CD8-positive, alpha-beta memory T cell (primary cell): ENCODE measurements at regions not wholly inside any gene's neighbourhood (a gene's known extent, or its start where the extent isn't known, plus 50 kb on each side); places are given as distances from the start of the nearest gene placed in this dataset.

Experiments
- CTCF ChIA-PET: fragments of 350-600 bp; sonication (Branson Sonifier 250); formaldehyde crosslinking; loops from one replicate; lab custom pipeline; 2021; ENCODE audit warnings: antibody characterized with exemption; lab: Charles Lee
- POLR2A ChIA-PET: fragments of 350-600 bp; sonication (Branson Sonifier 250); formaldehyde crosslinking; loops from one replicate; lab custom pipeline; 2021; ENCODE audit warnings: antibody characterized with exemption; lab: Charles Lee
- DNase-seq, 5 donors: peaks; one replicate each; pipeline versions ENCODE4 v3.0.0 to v3.0.0-alpha.2; 2020 to 2022; ENCODE audit warnings: mixed read lengths in 1 of 5
- H3K27ac ChIP-seq: one replicate; pipeline ENCODE4 v1.7.0; 2013; ENCODE audit warnings: low read depth, mild to moderate bottlenecking, low read length, moderate library complexity
- H3K27me3 ChIP-seq: 2 replicates; pipeline ENCODE4 v1.7.0; 2013; ENCODE audit warnings: low read length, mild to moderate bottlenecking; ENCODE audit not compliant: insufficient read depth, poor library complexity, severe bottlenecking
- H3K36me3 ChIP-seq: 2 replicates; pipeline ENCODE4 v1.7.0; 2013; ENCODE audit warnings: mild to moderate bottlenecking, low read length, moderate library complexity; ENCODE audit not compliant: insufficient read depth
- H3K4me1 ChIP-seq: 2 replicates; pipeline ENCODE4 v1.7.0; 2013; ENCODE audit warnings: mild to moderate bottlenecking, low read length, moderate library complexity; ENCODE audit not compliant: insufficient read depth
- H3K4me3 ChIP-seq: 2 replicates; pipeline ENCODE4 v1.7.0; 2013; ENCODE audit warnings: mild to moderate bottlenecking, low read length
- H3K9me3 ChIP-seq: 2 replicates; pipeline ENCODE4 v1.7.0; 2013; ENCODE audit warnings: mild to moderate bottlenecking, low read length
- H3K27ac Mint-ChIP-seq, 8 donors: one replicate each; pipeline ENCODE4 v1.8.0; 2020 to 2021; ENCODE audit warnings: mixed read lengths in 8 of 8, mild to moderate bottlenecking in 6 of 8, inconsistent platforms in 3 of 8, moderate library complexity in 3 of 8
- H3K27me3 Mint-ChIP-seq, 2 donors: one replicate each; pipeline ENCODE4 v1.8.0; 2020 to 2021; ENCODE audit warnings: mixed read lengths in 2 of 2, mild to moderate bottlenecking in 1 of 2, moderate library complexity in 1 of 2
- H3K36me3 Mint-ChIP-seq, 3 donors: one replicate each; pipeline ENCODE4 v1.8.0; 2020 to 2021; ENCODE audit warnings: mixed read lengths in 3 of 3, inconsistent platforms in 1 of 3, mild to moderate bottlenecking in 1 of 3
- H3K4me1 Mint-ChIP-seq, 3 donors: one replicate each; pipeline ENCODE4 v1.8.0; 2020 to 2021; ENCODE audit warnings: mixed read lengths in 3 of 3, inconsistent platforms in 1 of 3, mild to moderate bottlenecking in 1 of 3
- H3K4me3 Mint-ChIP-seq, 7 donors: one replicate each; pipeline ENCODE4 v1.8.0; 2020 to 2021; ENCODE audit warnings: mixed read lengths in 7 of 7, mild to moderate bottlenecking in 6 of 7, moderate library complexity in 4 of 7, inconsistent platforms in 2 of 7
- H3K9me3 Mint-ChIP-seq, 5 donors: one replicate each; pipeline ENCODE4 v1.8.0; 2020 to 2022; ENCODE audit warnings: mixed read lengths in 5 of 5, mild to moderate bottlenecking in 3 of 5, moderate library complexity in 2 of 5, inconsistent platforms in 1 of 5

- Mint-ChIP-seq H3K4me3 (no peak overlapping the region), H3K27ac (no peak overlapping the region), H3K9me3 (peaks cover 0 to 3% (median 0%) of the 10 kb centered on the region in 5 donors), H3K36me3 (peaks cover 0 to 2% (median 0%) of the 10 kb centered on the region in 3 donors), H3K27me3 (peaks cover 5 to 20% of the 10 kb centered on the region in 2 donors), H3K4me1 (no peaks in the 10 kb centered on the region)
- Histone ChIP-seq H3K9me3 (no peaks in the 10 kb centered on the region), H3K27ac (no peak overlapping the region), H3K27me3 (peaks cover 4% of the 10 kb centered on the region), H3K36me3 (no peaks in the 10 kb centered on the region), H3K4me3 (no peak overlapping the region), H3K4me1 (no peaks in the 10 kb centered on the region)
- POLR2A ChIA-PET: no interaction called here
- DNase-seq: no peak
- CTCF ChIA-PET: no interaction called here
Measured at GRCh38 chr5:171614511-171614910, 171.1 kb upstream of the SMIM23 start.

- Histone ChIP-seq H3K27ac (no peak overlapping the region), H3K4me3 (no peak overlapping the region), H3K27me3 (peaks cover 4% of the 10 kb centered on the region), H3K4me1 (no peaks in the 10 kb centered on the region), H3K9me3 (no peaks in the 10 kb centered on the region), H3K36me3 (no peaks in the 10 kb centered on the region)
- ChIA-PET CTCF (no interaction called here), POLR2A (no interaction called here)
- H3K9me3 Mint-ChIP-seq: peaks cover 0 to under 1% (median 0%) of the 10 kb centered on the region in 5 donors
- H3K4me3 Mint-ChIP-seq: no peak overlapping the region
- H3K27me3 Mint-ChIP-seq: peaks cover 4 to 15% of the 10 kb centered on the region in 2 donors
- no peak for DNase-seq
- no peak overlapping the region for H3K27ac Mint-ChIP-seq
- peaks cover 0 to 2% (median 0%) of the 10 kb centered on the region in 3 donors for H3K36me3 Mint-ChIP-seq
- H3K4me1 Mint-ChIP-seq: no peaks in the 10 kb centered on the region
Measured at GRCh38 chr5:171614971-171615653, 170.5 kb upstream of the SMIM23 start.

GRCh38 chr5:171615705-171616640 lies 169.6 kb upstream of the SMIM23 start:
- Mint-ChIP-seq H3K27ac (peak overlapping the region in 2 of 8 donors; percentile 21 to 43), H3K4me3 (no peak overlapping the region), H3K27me3 (peaks cover 3 to 13% of the 10 kb centered on the region in 2 donors), H3K9me3 (no peaks in the 10 kb centered on the region), H3K4me1 (no peaks in the 10 kb centered on the region), H3K36me3 (peaks cover 0 to 2% (median 0%) of the 10 kb centered on the region in 3 donors)
- Histone ChIP-seq H3K27me3 (peaks cover 4% of the 10 kb centered on the region), H3K4me3 (no peak overlapping the region), H3K9me3 (no peaks in the 10 kb centered on the region), H3K27ac (no peak overlapping the region), H3K4me1 (no peaks in the 10 kb centered on the region), H3K36me3 (no peaks in the 10 kb centered on the region)
- no peak for DNase-seq
- POLR2A ChIA-PET: no interaction called here
- CTCF ChIA-PET: interaction anchor here (1.1 kb wide), 1 partner anchor 10 kb away, joined by 3 read pairs; no protein-coding TSS in a partner anchor

GRCh38 chr5:171617266-171617665 lies 168.4 kb upstream of the SMIM23 start:
- no peaks in the 10 kb centered on the region for H3K4me1 ChIP-seq
- ChIA-PET POLR2A (no interaction called here), CTCF (interaction anchor here (1.1 kb wide), 1 partner anchor 11 kb away, joined by 3 read pairs; no protein-coding TSS in a partner anchor)
- no peak overlapping the region for H3K4me3 ChIP-seq
- no peak overlapping the region for H3K27ac ChIP-seq
- no peaks in the 10 kb centered on the region for H3K36me3 ChIP-seq
- no peak for DNase-seq
- H3K27me3 ChIP-seq: peaks cover 4% of the 10 kb centered on the region
- Mint-ChIP-seq H3K27ac (no peak overlapping the region), H3K9me3 (no peaks in the 10 kb centered on the region), H3K4me1 (no peaks in the 10 kb centered on the region), H3K36me3 (peaks cover 0 to under 1% (median 0%) of the 10 kb centered on the region in 3 donors), H3K4me3 (no peak overlapping the region), H3K27me3 (peaks cover 5 to 13% of the 10 kb centered on the region in 2 donors)
- no peaks in the 10 kb centered on the region for H3K9me3 ChIP-seq

GRCh38 chr5:171617817-171618591 lies 167.6 kb upstream of the SMIM23 start:
- peaks cover 5 to 9% of the 10 kb centered on the region in 2 donors for H3K27me3 Mint-ChIP-seq

GRCh38 chr5:171619196-171619595 lies 166.4 kb upstream of the SMIM23 start:
- ChIA-PET POLR2A (no interaction called here), CTCF (no interaction called here)
- no peak overlapping the region for H3K27ac ChIP-seq
- no peaks in the 10 kb centered on the region for H3K27me3 ChIP-seq
- no peaks in the 10 kb centered on the region for H3K4me1 Mint-ChIP-seq
- H3K9me3 Mint-ChIP-seq: no peaks in the 10 kb centered on the region
- no peaks in the 10 kb centered on the region for H3K4me1 ChIP-seq
- H3K27me3 Mint-ChIP-seq: peaks cover under 1 to 5% of the 10 kb centered on the region in 2 donors
- no peaks in the 10 kb centered on the region for H3K36me3 ChIP-seq
- H3K4me3 Mint-ChIP-seq: no peak overlapping the region
- H3K27ac Mint-ChIP-seq: no peak overlapping the region
- no peaks in the 10 kb centered on the region for H3K36me3 Mint-ChIP-seq
- no peak overlapping the region for H3K4me3 ChIP-seq
- no peaks in the 10 kb centered on the region for H3K9me3 ChIP-seq
- DNase-seq: no peak

More at GRCh38 chr5:171617817-171618591, 167.6 kb upstream of the SMIM23 start:
- peaks cover 4% of the 10 kb centered on the region for H3K27me3 ChIP-seq
- Mint-ChIP-seq H3K9me3 (no peaks in the 10 kb centered on the region), H3K27ac (no peak overlapping the region), H3K4me1 (no peaks in the 10 kb centered on the region), H3K36me3 (no peaks in the 10 kb centered on the region), H3K4me3 (no peak overlapping the region)
- H3K36me3 ChIP-seq: no peaks in the 10 kb centered on the region
- ChIA-PET POLR2A (no interaction called here), CTCF (no interaction called here)
- no peaks in the 10 kb centered on the region for H3K4me1 ChIP-seq
- DNase-seq: no peak
- no peaks in the 10 kb centered on the region for H3K9me3 ChIP-seq
- H3K27ac ChIP-seq: no peak overlapping the region
- no peak overlapping the region for H3K4me3 ChIP-seq

GRCh38 chr5:171619744-171620143 lies 165.9 kb upstream of the SMIM23 start:
- POLR2A ChIA-PET: no interaction called here
- H3K4me1 Mint-ChIP-seq: no peaks in the 10 kb centered on the region

More at GRCh38 chr5:171619744-171620143, 165.9 kb upstream of the SMIM23 start:
- CTCF ChIA-PET: no interaction called here
- Mint-ChIP-seq H3K9me3 (no peaks in the 10 kb centered on the region), H3K27ac (no peak overlapping the region), H3K36me3 (no peaks in the 10 kb centered on the region), H3K27me3 (peaks cover 0 to 5% of the 10 kb centered on the region in 2 donors), H3K4me3 (no peak overlapping the region)
- Histone ChIP-seq H3K4me1 (no peaks in the 10 kb centered on the region), H3K9me3 (no peaks in the 10 kb centered on the region), H3K27ac (no peak overlapping the region), H3K4me3 (no peak overlapping the region), H3K36me3 (no peaks in the 10 kb centered on the region), H3K27me3 (no peaks in the 10 kb centered on the region)
- DNase-seq: no peak
